Mesothelial cell of epicardium (in vitro differentiated cells): ENCODE measurements at regions not wholly inside any gene's neighbourhood (a gene's known extent, or its start where the extent isn't known, plus 50 kb on each side); places are given as distances from the start of the nearest gene placed in this dataset.
"Not testable (repeated sequence)": the region's sequence is repeated elsewhere in the genome, so short reads cannot be mapped to it uniquely, and the experiment has no call there.

Experiments
- DNase-seq, 2 experiments: peaks; one replicate each; pipeline ENCODE4 v3.0.0; 2021; ENCODE audit warnings: low spot score in 2 of 2; ENCODE audit not compliant: unreplicated experiment in 2 of 2
- H3K27ac Mint-ChIP-seq: 2 replicates; pipeline ENCODE4 v1.8.0; 2021; ENCODE audit warnings: mixed read lengths
- H3K27me3 Mint-ChIP-seq: 2 replicates; pipeline ENCODE4 v1.8.0; 2021; ENCODE audit warnings: low read depth, mixed read lengths
- H3K36me3 Mint-ChIP-seq: 2 replicates; pipeline ENCODE4 v1.8.0; 2021; ENCODE audit warnings: mixed read lengths
- H3K4me1 Mint-ChIP-seq: 2 replicates; pipeline ENCODE4 v1.8.0; 2021; ENCODE audit warnings: mixed read lengths
- H3K4me3 Mint-ChIP-seq: 2 replicates; pipeline ENCODE4 v1.8.0; 2021; ENCODE audit warnings: mild to moderate bottlenecking, moderate library complexity, mixed read lengths
- H3K9me3 Mint-ChIP-seq: 2 replicates; pipeline ENCODE4 v1.8.0; 2021; ENCODE audit warnings: mixed read lengths
- CTCF ChIP-seq: fragments of 200-600 bp; sonication (generic); IDR thresholded peaks from one replicate; pipeline ENCODE4 v1.5.0; 2021; ENCODE audit warnings: antibody characterized with exemption; ENCODE audit not compliant: unreplicated experiment

GRCh38 chr1:143729449-143730111 is 242.2 kb downstream of the FAM72C start:
- peak in 1 of 2 experiments; percentile 39 for DNase-seq
- Mint-ChIP-seq H3K27ac (peak overlapping the region; percentile 96), H3K4me3 (peak overlapping the region; percentile 43), H3K9me3 (peaks cover 28% of the 10 kb centered on the region)
- H3K4me1 Mint-ChIP-seq, H3K36me3 Mint-ChIP-seq, H3K27me3 Mint-ChIP-seq: not testable (repeated sequence)

GRCh38 chr1:143728802-143729448 is 242.9 kb downstream of the FAM72C start:
- not testable (repeated sequence) for H3K27ac Mint-ChIP-seq, DNase-seq, H3K36me3 Mint-ChIP-seq, H3K27me3 Mint-ChIP-seq, H3K4me1 Mint-ChIP-seq, H3K4me3 Mint-ChIP-seq
- peaks cover 27% of the 10 kb centered on the region for H3K9me3 Mint-ChIP-seq

- TF ChIP-seq CTCF: no peak
- H3K36me3 Mint-ChIP-seq: no peaks in the 10 kb centered on the region
- H3K4me1 Mint-ChIP-seq: no peaks in the 10 kb centered on the region
- peaks cover 3% of the 10 kb centered on the region for H3K27me3 Mint-ChIP-seq
- no peak overlapping the region for H3K4me3 Mint-ChIP-seq
- H3K9me3 Mint-ChIP-seq: peaks cover 25% of the 10 kb centered on the region
- DNase-seq: no peak
- no peak overlapping the region for H3K27ac Mint-ChIP-seq
Observed at GRCh38 chr1:143727263-143727662, 244.5 kb downstream of the FAM72C start.

GRCh38 chr1:143721024-143721373 is 250.8 kb downstream of the FAM72C start:
- no peak for TF ChIP-seq CTCF
- Mint-ChIP-seq H3K27ac (peak overlapping the region; percentile 92), H3K27me3 (no peaks in the 10 kb centered on the region), H3K36me3 (peaks cover 3% of the 10 kb centered on the region), H3K4me1 (peaks cover 9% of the 10 kb centered on the region), H3K9me3 (peaks cover 44% of the 10 kb centered on the region), H3K4me3 (peak overlapping the region; percentile 30)
- DNase-seq: no peak

- peak in 1 of 2 experiments; percentile 37 for DNase-seq
- Mint-ChIP-seq H3K4me3 (peak overlapping the region; percentile 36), H3K9me3 (peaks cover 44% of the 10 kb centered on the region), H3K27me3 (no peaks in the 10 kb centered on the region), H3K27ac (peak overlapping the region; percentile 92), H3K4me1 (peaks cover 9% of the 10 kb centered on the region), H3K36me3 (peaks cover 3% of the 10 kb centered on the region)
- TF ChIP-seq CTCF: no peak
Observed at GRCh38 chr1:143720087-143721023, 251.4 kb downstream of the FAM72C start.

GRCh38 chr1:143718524-143718923 is 253.3 kb downstream of the FAM72C start:
- Mint-ChIP-seq H3K4me1 (peaks cover 9% of the 10 kb centered on the region), H3K4me3 (no peak overlapping the region), H3K27ac (no peak overlapping the region), H3K36me3 (peaks cover 3% of the 10 kb centered on the region), H3K9me3 (peaks cover 45% of the 10 kb centered on the region), H3K27me3 (no peaks in the 10 kb centered on the region)
- no peak for DNase-seq
- no peak for TF ChIP-seq CTCF
